ENCODE measurements at regions not wholly inside any gene's neighbourhood (a gene's known extent, or its start where the extent isn't known, plus 50 kb on each side); places are given as distances from the start of the nearest gene placed in this dataset.
"Not testable (repeated sequence)": the region's sequence is repeated elsewhere in the genome, so short reads cannot be mapped to it uniquely, and the experiment has no call there.

GRCh38 chr1:82055375-82055774 lies 254.6 kb downstream of the ADGRL2 start:
- DNase-seq (ENCODE audit: low read depth): not testable (repeated sequence)

- DNase-seq (ENCODE audit: low read depth): no peak
These were observed 251.8 kb downstream of the ADGRL2 start for GRCh38 chr1:82052563-82052962.

GRCh38 chr1:82048596-82048995 lies 247.9 kb downstream of the ADGRL2 start:
- no peak for DNase-seq (ENCODE audit: low read depth)

GRCh38 chr1:82045221-82045620 lies 244.5 kb downstream of the ADGRL2 start:
- DNase-seq (ENCODE audit: low read depth): no peak

GRCh38 chr1:82044536-82044935 lies 243.8 kb downstream of the ADGRL2 start:
- no peak for DNase-seq (ENCODE audit: low read depth)

- DNase-seq (ENCODE audit: low read depth): no peak
These were observed 243.4 kb downstream of the ADGRL2 start for GRCh38 chr1:82044111-82044510.

- DNase-seq (ENCODE audit: low read depth): no peak
These were observed 241.7 kb downstream of the ADGRL2 start for GRCh38 chr1:82042306-82043060.
